Skin epidermis (tissue), 12 donors: ENCODE measurements at regions not wholly inside any gene's neighbourhood (a gene's known extent, or its start where the extent isn't known, plus 50 kb on each side); places are given as distances from the start of the nearest gene placed in this dataset.

Experiments used
- H3K27ac ChIP-seq, 21 experiments: fragments of 200-600 bp; sonication (generic) in 11 of 21; one replicate each; pipeline ENCODE4 v1.5.0; 2020; ENCODE audit warnings: mild to moderate bottlenecking in 3 of 21, inconsistent platforms in 2 of 21, moderate library complexity in 2 of 21
- H3K4me3 ChIP-seq, 7 experiments: fragments of 200-600 bp; sonication (generic) in 2 of 7; one replicate each; pipeline ENCODE4 v1.5.0; 2020; ENCODE audit warnings: inconsistent platforms in 2 of 7, mild to moderate bottlenecking in 2 of 7, moderate library complexity in 1 of 7

- Histone ChIP-seq H3K4me3 (no peak overlapping the region), H3K27ac (no peak overlapping the region)
Observed at GRCh38 chrY:8551323-8551722, 785.9 kb upstream of the TSPY4 start.

- Histone ChIP-seq H3K27ac (no peak overlapping the region), H3K4me3 (no peak overlapping the region)
Observed at GRCh38 chrY:8552168-8552805, 785.0 kb upstream of the TSPY4 start.

GRCh38 chrY:8553614-8554013 lies 783.6 kb upstream of the TSPY4 start:
- H3K4me3 ChIP-seq = no peak overlapping the region
- H3K27ac ChIP-seq = no peak overlapping the region

GRCh38 chrY:8561385-8561784 lies 775.9 kb upstream of the TSPY4 start:
- Histone ChIP-seq H3K4me3 (no peak overlapping the region), H3K27ac (no peak overlapping the region)

- Histone ChIP-seq H3K4me3 (no peak overlapping the region), H3K27ac (no peak overlapping the region)
Observed at GRCh38 chrY:8562456-8563090, 774.7 kb upstream of the TSPY4 start.

GRCh38 chrY:8564421-8564820 lies 772.8 kb upstream of the TSPY4 start:
- no peak overlapping the region for H3K4me3 ChIP-seq
- no peak overlapping the region for H3K27ac ChIP-seq

- Histone ChIP-seq H3K4me3 (no peak overlapping the region), H3K27ac (no peak overlapping the region)
Observed at GRCh38 chrY:8566198-8566597, 771.1 kb upstream of the TSPY4 start.

GRCh38 chrY:8570384-8570783 lies 766.9 kb upstream of the TSPY4 start:
- H3K4me3 ChIP-seq = no peak overlapping the region
- no peak overlapping the region for H3K27ac ChIP-seq

- H3K27ac ChIP-seq = no peak overlapping the region
- no peak overlapping the region for H3K4me3 ChIP-seq
Observed at GRCh38 chrY:8572916-8573315, 764.3 kb upstream of the TSPY4 start.

GRCh38 chrY:8582277-8582850 lies 754.9 kb upstream of the TSPY4 start:
- no peak overlapping the region for H3K4me3 ChIP-seq
- no peak overlapping the region for H3K27ac ChIP-seq

- Histone ChIP-seq H3K27ac (no peak overlapping the region), H3K4me3 (no peak overlapping the region)
Observed at GRCh38 chrY:8583191-8583590, 754.1 kb upstream of the TSPY4 start.

- no peak overlapping the region for H3K27ac ChIP-seq
- no peak overlapping the region for H3K4me3 ChIP-seq
Observed at GRCh38 chrY:8590641-8591040, 746.6 kb upstream of the TSPY4 start.

GRCh38 chrY:8591821-8592516 lies 745.3 kb upstream of the TSPY4 start:
- Histone ChIP-seq H3K4me3 (no peak overlapping the region), H3K27ac (no peak overlapping the region)

GRCh38 chrY:8594657-8595056 lies 742.6 kb upstream of the TSPY4 start:
- Histone ChIP-seq H3K4me3 (no peak overlapping the region), H3K27ac (no peak overlapping the region)

- Histone ChIP-seq H3K4me3 (no peak overlapping the region), H3K27ac (no peak overlapping the region)
Observed at GRCh38 chrY:8599141-8599540, 738.1 kb upstream of the TSPY4 start.

GRCh38 chrY:8610620-8611019 lies 726.6 kb upstream of the TSPY4 start:
- Histone ChIP-seq H3K4me3 (no peak overlapping the region), H3K27ac (no peak overlapping the region)

- H3K27ac ChIP-seq = no peak overlapping the region
- H3K4me3 ChIP-seq = no peak overlapping the region
Observed at GRCh38 chrY:8611815-8612214, 725.4 kb upstream of the TSPY4 start.

GRCh38 chrY:8618302-8618701 lies 719.0 kb upstream of the TSPY4 start:
- Histone ChIP-seq H3K4me3 (no peak overlapping the region), H3K27ac (no peak overlapping the region)

- no peak overlapping the region for H3K27ac ChIP-seq
- no peak overlapping the region for H3K4me3 ChIP-seq
Observed at GRCh38 chrY:8622156-8622555, 715.1 kb upstream of the TSPY4 start.

GRCh38 chrY:8622856-8623255 lies 714.4 kb upstream of the TSPY4 start:
- Histone ChIP-seq H3K27ac (no peak overlapping the region), H3K4me3 (no peak overlapping the region)

- Histone ChIP-seq H3K27ac (no peak overlapping the region), H3K4me3 (no peak overlapping the region)
Observed at GRCh38 chrY:8629636-8630035, 707.6 kb upstream of the TSPY4 start.
